Endothelial cell of umbilical vein (primary cell): ENCODE measurements at regions not wholly inside any gene's neighbourhood (a gene's known extent, or its start where the extent isn't known, plus 50 kb on each side); places are given as distances from the start of the nearest gene placed in this dataset.

Experiments
- CTCF ChIP-seq, 2 donors: IDR thresholded peaks; 1 replicate in 1 of 2; 2 replicates in 1 of 2; pipeline ENCODE4 v1.5.1; 2011; ENCODE audit warnings: low read length in 2 of 2, mild to moderate bottlenecking in 2 of 2, moderate library complexity in 2 of 2, control low read depth in 1 of 2, inconsistent platforms in 1 of 2, low read depth in 1 of 2; ENCODE audit not compliant: insufficient read depth in 1 of 2; ENCODE audit errors: extremely low read depth in 1 of 2
- EZH2 ChIP-seq: IDR thresholded peaks from 2 replicates; pipeline ENCODE4 v1.6.1; 2012; ENCODE audit warnings: borderline replicate concordance, low read depth, mild to moderate bottlenecking, moderate library complexity, low read length, inconsistent platforms; ENCODE audit not compliant: severe bottlenecking
- FOS ChIP-seq: IDR thresholded peaks from 2 replicates; pipeline ENCODE4 v1.6.1; 2011; ENCODE audit warnings: mild to moderate bottlenecking, low read length, moderate library complexity, borderline replicate concordance; ENCODE audit not compliant: insufficient read depth
- GATA2 ChIP-seq: IDR thresholded peaks from 2 replicates; pipeline ENCODE4 v1.7.0; 2011; ENCODE audit warnings: low read depth, mild to moderate bottlenecking, moderate library complexity, mixed read lengths, low read length; ENCODE audit not compliant: insufficient read length, insufficient read depth
- JUN ChIP-seq: IDR thresholded peaks from 2 replicates; pipeline ENCODE4 v1.6.1; 2011; ENCODE audit warnings: borderline replicate concordance, low read depth; ENCODE audit not compliant: insufficient read length, insufficient read depth
- POLR2A ChIP-seq: IDR thresholded peaks from 2 replicates; pipeline ENCODE4 v1.6.1; 2012; ENCODE audit warnings: low read depth, mild to moderate bottlenecking, control low read depth, low read length
- POLR2AphosphoS5 ChIP-seq: IDR thresholded peaks from 2 replicates; pipeline ENCODE4 v1.6.1; 2012; ENCODE audit warnings: low read depth, mild to moderate bottlenecking, control low read depth, low read length, moderate library complexity; ENCODE audit not compliant: insufficient read depth
- TF ChIP-seq, protein P1 (sequence below): IDR thresholded peaks from 2 replicates; pipeline ENCODE4 v1.6.1; 2011; ENCODE audit not compliant: insufficient read depth, insufficient read length

DNA sequence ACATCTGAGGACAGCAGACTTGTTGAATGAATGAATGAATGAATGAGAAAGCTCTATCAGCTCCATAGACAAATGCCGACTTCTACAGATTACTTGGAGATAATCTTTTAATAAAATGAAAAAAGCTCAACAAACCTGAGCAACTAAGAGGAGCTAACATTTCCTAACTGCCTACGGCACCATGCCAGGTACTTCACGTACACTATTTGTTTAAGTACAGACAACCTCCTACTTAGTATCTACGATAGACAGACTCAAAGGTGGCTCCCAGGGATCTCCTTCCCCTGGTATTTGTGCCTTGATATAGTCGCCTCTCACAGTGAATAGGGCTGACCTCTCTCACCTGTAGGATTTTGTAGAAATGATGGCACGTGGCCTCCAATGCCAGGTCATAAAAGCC is 412.2 kb upstream of the FAT1 start:
- TF ChIP-seq CTCF (IDR thresholded peaks at IDR 0.05; ENCODE audit: extremely low read depth in 1 of 2, insufficient read depth in 1 of 2, low read depth in 1 of 2, low read length in 2 of 2) (no peak), POLR2AphosphoS5 (no peak), EZH2 (no peak), POLR2A (no peak), GATA2 (no peak), JUN (no peak), FOS (no peak)
- TF ChIP-seq, protein P1, sequence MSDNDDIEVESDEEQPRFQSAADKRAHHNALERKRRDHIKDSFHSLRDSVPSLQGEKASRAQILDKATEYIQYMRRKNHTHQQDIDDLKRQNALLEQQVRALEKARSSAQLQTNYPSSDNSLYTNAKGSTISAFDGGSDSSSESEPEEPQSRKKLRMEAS, result no peak
